ENCODE measurements at regions not wholly inside any gene's neighbourhood (a gene's known extent, or its start where the extent isn't known, plus 50 kb on each side); places are given as distances from the start of the nearest gene placed in this dataset.

GRCh38 chr2:66121946-66122345 is 313.0 kb upstream of the MEIS1 start:
- TF ChIP-seq EGR2 (tag by site-specific recombination; IDR thresholded peaks at IDR 0.05; ENCODE audit: low read depth) (no peak), KLF10 (tag by site-specific recombination; IDR thresholded peaks at IDR 0.05) (no peak), CTCF (tag by site-specific recombination; IDR thresholded peaks at IDR 0.05) (no peak), ZNF18 (tag by site-specific recombination; IDR thresholded peaks at IDR 0.05) (no peak), ZNF843 (tag by site-specific recombination; IDR thresholded peaks at IDR 0.05) (no peak), ZSCAN23 (tag by site-specific recombination; IDR thresholded peaks at IDR 0.05) (no peak), PBX3 (CRISPR knock-in tag; IDR thresholded peaks at IDR 0.05) (no peak), ZNF521 (tag by site-specific recombination; IDR thresholded peaks at IDR 0.05) (no peak), ZNF501 (tag by site-specific recombination; IDR thresholded peaks at IDR 0.05) (no peak)
